GM10266 (cell line): ENCODE measurements at regions not wholly inside any gene's neighbourhood (a gene's known extent, or its start where the extent isn't known, plus 50 kb on each side); places are given as distances from the start of the nearest gene placed in this dataset.

Experiments used
- DNase-seq: peaks from one replicate; pipeline ENCODE4 v3.0.0; 2012; ENCODE audit errors: extremely low spot score
- CTCF ChIP-seq: IDR thresholded peaks from 2 replicates; pipeline ENCODE4 v1.5.1; 2012; ENCODE audit warnings: mild to moderate bottlenecking, low read depth; ENCODE audit not compliant: control insufficient read depth, insufficient read depth; ENCODE audit errors: missing control alignments

DNA sequence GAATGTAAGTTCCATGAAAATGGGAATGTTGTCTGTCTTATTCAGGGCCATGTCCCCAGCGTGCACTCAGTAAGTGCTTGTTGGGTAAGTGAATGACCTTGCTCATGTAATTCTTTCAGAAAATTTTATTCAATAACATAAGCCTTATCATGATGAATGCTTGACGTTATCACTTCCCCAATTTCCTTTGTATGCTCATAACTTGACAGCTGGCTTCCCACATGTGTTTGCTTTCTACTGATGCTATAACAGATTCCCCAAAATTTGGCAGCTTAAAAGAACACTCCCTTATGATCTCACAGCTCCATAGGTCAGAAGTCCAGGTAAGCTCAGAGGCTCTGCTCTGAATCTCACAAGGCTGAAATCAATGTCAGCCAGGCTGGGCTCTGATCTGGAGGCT is 155.8 kb upstream of the POU2AF2 start:
- no peak for DNase-seq
- TF ChIP-seq CTCF, result no peak

DNA sequence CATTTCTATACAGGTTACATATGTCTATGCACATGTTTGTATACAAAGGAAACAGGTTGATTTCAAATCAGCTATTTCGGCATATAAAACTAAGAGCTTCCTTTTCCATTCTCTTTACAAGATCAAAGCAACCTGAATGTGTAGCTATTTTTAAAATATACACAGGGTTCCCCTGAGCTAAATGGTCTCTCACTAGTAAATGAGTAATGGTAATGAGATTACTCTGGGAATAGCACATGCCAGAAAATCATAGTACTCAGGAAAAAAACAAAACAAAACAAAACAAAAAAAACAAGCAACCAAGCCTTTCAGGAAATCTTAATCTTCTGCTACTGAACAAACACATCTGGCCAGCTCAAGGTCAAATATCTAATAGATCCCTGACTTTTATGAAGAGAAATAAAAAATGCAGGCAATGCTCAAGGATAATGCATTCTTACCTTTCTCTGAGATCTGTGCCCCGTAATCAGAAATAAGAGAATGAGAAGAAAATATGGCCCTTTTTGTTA is 156.6 kb upstream of the POU2AF2 start:
- DNase-seq, result no peak
- no peak for TF ChIP-seq CTCF

- DNase-seq, result no peak
- no peak for TF ChIP-seq CTCF
Measured at GRCh38 chr11:111086058-111086457, 159.5 kb upstream of the POU2AF2 start.

- DNase-seq, result no peak
- TF ChIP-seq CTCF, result no peak
Measured at GRCh38 chr11:111082664-111083063, 162.9 kb upstream of the POU2AF2 start.

DNA sequence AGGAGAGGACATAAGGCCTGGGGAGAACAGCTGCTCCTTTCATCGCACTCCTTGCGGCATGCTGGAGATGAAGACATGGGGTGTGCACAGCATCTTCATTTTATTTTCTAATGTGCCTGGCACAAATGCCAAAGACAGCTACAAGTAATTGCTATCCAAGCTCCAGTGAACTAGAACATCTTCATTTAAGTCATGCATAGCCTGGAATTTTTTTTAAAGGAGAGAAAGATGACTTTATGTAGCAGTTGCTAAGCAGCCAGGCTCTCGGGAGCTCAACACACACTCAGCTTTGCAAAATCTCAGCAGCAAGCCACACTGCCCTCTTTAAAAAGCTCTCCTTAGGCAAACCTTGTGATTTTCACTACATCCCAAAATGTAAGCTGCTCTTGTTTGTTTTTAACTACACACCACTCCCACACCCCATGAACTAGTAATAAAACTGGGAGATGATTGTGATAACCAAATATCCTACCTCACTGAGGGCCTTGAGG is 164.5 kb upstream of the POU2AF2 start:
- no peak for TF ChIP-seq CTCF
- no peak for DNase-seq

DNA sequence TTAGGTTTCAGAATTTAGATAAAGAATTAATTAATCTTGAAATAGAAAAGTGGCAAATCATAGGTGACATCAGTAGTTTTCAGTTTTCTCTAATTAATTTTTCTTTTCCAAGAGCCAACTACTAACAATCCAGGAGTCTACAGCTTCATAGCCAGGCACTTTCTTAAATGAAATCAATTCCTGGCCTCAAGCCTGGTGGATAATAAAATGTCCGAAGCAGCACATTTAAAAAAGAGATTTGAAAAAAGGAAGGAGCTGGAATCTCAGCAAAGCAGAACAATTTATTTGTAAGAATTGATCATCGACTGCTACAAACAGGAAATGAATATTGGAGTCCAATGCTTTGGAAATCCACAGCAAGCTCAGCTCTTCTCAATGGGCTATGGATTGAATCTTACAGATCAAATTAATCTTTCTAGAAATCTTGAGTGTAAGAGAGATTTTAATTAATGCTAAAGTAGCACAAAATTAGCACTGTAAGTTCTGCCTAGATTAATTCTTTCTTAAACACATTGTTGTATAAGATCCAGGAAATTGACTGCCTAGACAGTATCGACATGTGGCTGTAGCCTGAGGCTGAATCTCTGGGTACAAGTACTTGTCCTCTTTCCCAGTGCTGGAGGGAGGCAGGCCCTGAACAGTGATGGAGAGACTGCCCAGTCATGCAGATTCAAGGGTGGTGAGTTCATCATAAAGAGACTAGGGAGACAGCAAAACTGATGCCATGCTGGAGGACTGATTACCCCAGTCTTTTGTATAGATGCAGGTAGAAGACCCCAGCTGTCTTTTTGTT is 167.8 kb upstream of the POU2AF2 start:
- no peak for TF ChIP-seq CTCF
- DNase-seq, result no peak

DNA sequence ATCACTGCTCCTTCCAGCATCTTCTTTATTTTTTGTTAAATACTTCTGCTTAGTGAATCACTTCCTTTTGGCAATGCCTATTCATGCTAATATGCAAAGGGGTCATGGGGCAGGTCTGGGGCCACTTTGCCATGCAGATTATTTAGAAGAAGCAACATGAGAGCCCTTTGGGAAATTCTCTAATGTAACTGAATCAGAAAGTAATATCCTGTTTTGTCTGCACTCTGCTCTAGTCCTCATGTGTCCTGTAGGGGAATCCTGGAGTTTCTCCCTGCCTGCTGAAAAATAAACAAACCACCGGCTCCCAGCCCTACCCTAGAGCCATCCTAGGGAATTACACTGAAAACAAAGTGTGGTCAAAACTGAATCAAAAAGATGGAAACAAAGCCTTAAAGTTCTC is 176.5 kb upstream of the POU2AF2 start:
- TF ChIP-seq CTCF, result no peak
- no peak for DNase-seq
